Tibial nerve (tissue), 4 donors: ENCODE measurements at regions not wholly inside any gene's neighbourhood (a gene's known extent, or its start where the extent isn't known, plus 50 kb on each side); places are given as distances from the start of the nearest gene placed in this dataset.

Experiments
- DNase-seq, 2 donors: peaks; one replicate each; pipeline ENCODE4 v3.0.0-alpha.2; 2019; ENCODE audit warnings: low spot score in 2 of 2
- H3K27ac ChIP-seq, 4 donors: fragments of 200-600 bp; sonication (generic) in 3 of 4; one replicate each; pipeline ENCODE4 v1.5.1; 2017 to 2019; ENCODE audit warnings: mild to moderate bottlenecking in 1 of 4
- H3K27me3 ChIP-seq, 2 donors: fragments of 200-600 bp; sonication (generic) in 1 of 2; one replicate each; pipeline versions ENCODE4 v1.5.1 to v1.6.0; 2017 to 2019
- H3K36me3 ChIP-seq, 3 donors: fragments of 200-600 bp; sonication (generic); one replicate each; pipeline ENCODE4 v1.5.1; 2018 to 2019
- H3K4me1 ChIP-seq, 4 donors: fragments of 200-600 bp; sonication (generic) in 3 of 4; one replicate each; pipeline ENCODE4 v1.5.1; 2017 to 2019
- H3K4me3 ChIP-seq, 4 donors: fragments of 200-600 bp; sonication (generic) in 3 of 4; one replicate each; pipeline ENCODE4 v1.5.1; 2017 to 2019; ENCODE audit warnings: mild to moderate bottlenecking in 1 of 4, moderate library complexity in 1 of 4
- H3K9me3 ChIP-seq, 4 donors: fragments of 200-600 bp; sonication (generic) in 3 of 4; one replicate each; pipeline ENCODE4 v1.5.1; 2017 to 2019
- EP300 ChIP-seq, 2 donors: sonication (generic); formaldehyde crosslinking; IDR thresholded peaks; one replicate each; pipeline ENCODE4 v1.6.1; 2017; ENCODE audit warnings: antibody characterized with exemption in 2 of 2, mild to moderate bottlenecking in 1 of 2
- POLR2A ChIP-seq, 2 donors: fragments of 450-650 bp; IDR thresholded peaks; one replicate each; pipeline ENCODE4 v1.6.1; 2017; ENCODE audit warnings: antibody characterized with exemption in 2 of 2, mild to moderate bottlenecking in 2 of 2, moderate library complexity in 2 of 2
- WGBS, 2 donors: methylation state at CpG; one replicate each; pipeline ENCODE4 v1.1.5; 2018; 5-methylcytosine and 5-hydroxymethylcytosine counted together
- TF ChIP-seq, protein P1 (sequence below), 5 experiments: fragments of 200-600 bp in 3 of 5; fragments of 450-650 bp in 2 of 5; sonication (generic) in 3 of 5; IDR thresholded peaks; one replicate each; pipeline ENCODE4 v1.5.1; 2016 to 2019; ENCODE audit warnings: antibody characterized with exemption in 5 of 5, mild to moderate bottlenecking in 3 of 5, moderate library complexity in 2 of 5

- H3K27ac ChIP-seq = no peak overlapping the region
- H3K9me3 ChIP-seq = no peaks in the 10 kb centered on the region
- 91 to 92% methylated on average over 7 of the region's 7 CpGs for WGBS, 2 donors
- H3K4me1 ChIP-seq = no peaks in the 10 kb centered on the region
- DNase-seq = no peak
- no peaks in the 10 kb centered on the region for H3K36me3 ChIP-seq
- no peaks in the 10 kb centered on the region for H3K27me3 ChIP-seq
- no peak overlapping the region for H3K4me3 ChIP-seq
- TF ChIP-seq POLR2A (IDR thresholded peaks at IDR 0.05) (no peak), EP300 (IDR thresholded peaks at IDR 0.05) (no peak)
- TF ChIP-seq, protein P1, sequence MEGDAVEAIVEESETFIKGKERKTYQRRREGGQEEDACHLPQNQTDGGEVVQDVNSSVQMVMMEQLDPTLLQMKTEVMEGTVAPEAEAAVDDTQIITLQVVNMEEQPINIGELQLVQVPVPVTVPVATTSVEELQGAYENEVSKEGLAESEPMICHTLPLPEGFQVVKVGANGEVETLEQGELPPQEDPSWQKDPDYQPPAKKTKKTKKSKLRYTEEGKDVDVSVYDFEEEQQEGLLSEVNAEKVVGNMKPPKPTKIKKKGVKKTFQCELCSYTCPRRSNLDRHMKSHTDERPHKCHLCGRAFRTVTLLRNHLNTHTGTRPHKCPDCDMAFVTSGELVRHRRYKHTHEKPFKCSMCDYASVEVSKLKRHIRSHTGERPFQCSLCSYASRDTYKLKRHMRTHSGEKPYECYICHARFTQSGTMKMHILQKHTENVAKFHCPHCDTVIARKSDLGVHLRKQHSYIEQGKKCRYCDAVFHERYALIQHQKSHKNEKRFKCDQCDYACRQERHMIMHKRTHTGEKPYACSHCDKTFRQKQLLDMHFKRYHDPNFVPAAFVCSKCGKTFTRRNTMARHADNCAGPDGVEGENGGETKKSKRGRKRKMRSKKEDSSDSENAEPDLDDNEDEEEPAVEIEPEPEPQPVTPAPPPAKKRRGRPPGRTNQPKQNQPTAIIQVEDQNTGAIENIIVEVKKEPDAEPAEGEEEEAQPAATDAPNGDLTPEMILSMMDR (IDR thresholded peaks at IDR 0.05) = no peak
Measured at GRCh38 chr3:168266335-168266734, 170.6 kb upstream of the GOLIM4 start.

- Histone ChIP-seq H3K36me3 (no peaks in the 10 kb centered on the region), H3K4me1 (no peaks in the 10 kb centered on the region), H3K9me3 (no peaks in the 10 kb centered on the region), H3K27me3 (no peaks in the 10 kb centered on the region), H3K4me3 (no peak overlapping the region), H3K27ac (no peak overlapping the region)
- no peak for DNase-seq
- TF ChIP-seq EP300 (IDR thresholded peaks at IDR 0.05) (no peak), POLR2A (IDR thresholded peaks at IDR 0.05) (no peak)
- TF ChIP-seq, protein P1 (IDR thresholded peaks at IDR 0.05) = no peak
Measured at GRCh38 chr3:168262887-168263286, 167.2 kb upstream of the GOLIM4 start.

GRCh38 chr3:168260859-168261258, 165.1 kb upstream of the GOLIM4 start:
- H3K27ac ChIP-seq = no peak overlapping the region
- H3K27me3 ChIP-seq = no peaks in the 10 kb centered on the region
- H3K4me1 ChIP-seq = no peaks in the 10 kb centered on the region
- TF ChIP-seq EP300 (IDR thresholded peaks at IDR 0.05) (no peak), POLR2A (IDR thresholded peaks at IDR 0.05) (no peak)
- TF ChIP-seq, protein P1 (IDR thresholded peaks at IDR 0.05) = no peak
- DNase-seq = no peak
- WGBS, 2 donors = 84 to 88% methylated on average over 1 of the region's 1 CpG
- no peaks in the 10 kb centered on the region for H3K36me3 ChIP-seq
- H3K9me3 ChIP-seq = peaks cover 0 to 4% (median 0%) of the 10 kb centered on the region in 4 donors
- no peak overlapping the region for H3K4me3 ChIP-seq

DNA sequence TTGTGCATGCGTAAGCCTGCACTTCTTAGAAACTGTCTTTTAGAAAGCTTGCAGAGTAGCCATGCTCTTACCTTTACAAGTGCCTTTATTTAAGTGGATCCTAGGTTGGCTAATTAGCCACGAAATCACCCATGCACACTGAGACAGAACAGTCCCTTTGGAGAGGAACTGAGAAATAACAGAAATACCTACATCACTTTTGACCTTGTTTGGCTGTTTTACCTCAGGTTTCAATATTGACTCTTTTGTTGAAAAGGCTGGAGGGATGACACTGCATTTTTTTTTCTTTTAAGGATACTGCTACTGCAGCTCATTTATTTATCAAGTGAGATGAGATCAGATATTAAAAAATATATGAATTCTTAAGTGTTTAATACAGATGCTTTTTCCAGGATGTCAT, 155.6 kb upstream of the GOLIM4 start:
- TF ChIP-seq, protein P1 (IDR thresholded peaks at IDR 0.05) = no peak
- TF ChIP-seq EP300 (IDR thresholded peaks at IDR 0.05) (no peak), POLR2A (IDR thresholded peaks at IDR 0.05) (no peak)
- Histone ChIP-seq H3K27ac (no peak overlapping the region), H3K36me3 (no peaks in the 10 kb centered on the region), H3K9me3 (peaks cover 0 to 8% (median 0%) of the 10 kb centered on the region in 4 donors), H3K4me1 (peaks cover 0 to 26% (median 17%) of the 10 kb centered on the region in 4 donors), H3K27me3 (peaks cover 0 to 21% of the 10 kb centered on the region in 2 donors), H3K4me3 (no peak overlapping the region)
- WGBS, 2 donors = 77 to 85% methylated on average over 2 of the region's 2 CpGs
- DNase-seq = no peak

DNA sequence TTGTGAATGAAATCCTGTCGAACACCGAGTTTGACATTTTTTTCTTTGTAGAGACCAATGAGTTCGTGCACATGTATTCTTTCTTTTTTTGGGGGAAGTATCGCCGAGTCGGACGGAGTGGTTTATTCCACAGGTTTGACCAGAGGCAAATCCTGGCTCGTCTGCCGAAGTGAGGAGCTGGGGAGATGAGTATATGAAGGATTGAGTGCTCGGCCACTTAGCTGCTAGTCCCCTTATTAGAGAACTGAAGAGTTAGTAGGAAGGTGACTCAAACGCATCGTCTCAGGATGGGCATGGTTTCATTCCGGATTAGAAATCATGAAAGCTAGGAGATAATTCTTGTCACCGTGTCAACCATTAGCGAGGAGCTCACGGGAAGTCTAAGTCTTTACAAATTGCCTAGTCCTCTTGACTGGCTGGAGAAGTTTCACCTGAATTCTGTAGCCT, 154.7 kb upstream of the GOLIM4 start:
- Histone ChIP-seq H3K36me3 (no peaks in the 10 kb centered on the region), H3K4me1 (peaks cover 0 to 26% (median 17%) of the 10 kb centered on the region in 4 donors), H3K4me3 (peak overlapping the region; percentile 30 to 71 (median 59)), H3K27ac (peak overlapping the region in 1 of 4 donors; percentile 57), H3K9me3 (peaks cover 0 to under 1% (median 0%) of the 10 kb centered on the region in 4 donors), H3K27me3 (peaks cover 0 to 21% of the 10 kb centered on the region in 2 donors)
- WGBS, 2 donors = 7 to 10% methylated on average over 16 of the region's 16 CpGs
- no peak for TF ChIP-seq EP300 (IDR thresholded peaks at IDR 0.05)
- TF ChIP-seq POLR2A (IDR thresholded peaks at IDR 0.05) = no peak
- TF ChIP-seq, protein P1 (IDR thresholded peaks at IDR 0.05) = no peak
- DNase-seq = no peak
